Liver (tissue), 8 donors: ENCODE measurements at regions not wholly inside any gene's neighbourhood (a gene's known extent, or its start where the extent isn't known, plus 50 kb on each side); places are given as distances from the start of the nearest gene placed in this dataset.

Experiments
- DNase-seq: peaks from one replicate; pipeline ENCODE4 v3.0.0-alpha.2; 2017; ENCODE audit warnings: low spot score
- H3K27ac ChIP-seq, 2 donors: one replicate each; pipeline ENCODE4 v1.7.0; 2013; ENCODE audit warnings: inconsistent platforms in 2 of 2, low read length in 2 of 2, control low read depth in 1 of 2, low read depth in 1 of 2, mild to moderate bottlenecking in 1 of 2
- H3K27me3 ChIP-seq, 4 donors: one replicate each; pipeline versions ENCODE4 v1.6.1 to v1.7.0; 2013; ENCODE audit warnings: low read length in 3 of 4, inconsistent platforms in 1 of 4, mild to moderate bottlenecking in 1 of 4, moderate library complexity in 1 of 4; ENCODE audit not compliant: control insufficient read depth in 4 of 4, insufficient read depth in 4 of 4
- H3K36me3 ChIP-seq, 4 donors: one replicate each; pipeline versions ENCODE4 v1.6.1 to v1.7.0; 2013; ENCODE audit warnings: low read length in 3 of 4, mild to moderate bottlenecking in 3 of 4, low read depth in 1 of 4, moderate library complexity in 1 of 4; ENCODE audit not compliant: control insufficient read depth in 4 of 4, insufficient read depth in 3 of 4
- H3K4me1 ChIP-seq, 4 donors: one replicate each; pipeline versions ENCODE4 v1.6.1 to v1.7.0; 2013; ENCODE audit warnings: low read length in 3 of 4, mild to moderate bottlenecking in 3 of 4, moderate library complexity in 1 of 4; ENCODE audit not compliant: control insufficient read depth in 4 of 4, insufficient read depth in 4 of 4
- H3K4me3 ChIP-seq, 3 donors: one replicate each; pipeline versions ENCODE4 v1.6.1 to v1.7.0; 2013; ENCODE audit warnings: low read length in 3 of 3, control low read depth in 1 of 3, low read depth in 1 of 3, mild to moderate bottlenecking in 1 of 3
- H3K9ac ChIP-seq, 2 donors: one replicate each; pipeline ENCODE4 v1.7.0; 2013; ENCODE audit warnings: low read length in 2 of 2, mild to moderate bottlenecking in 2 of 2, moderate library complexity in 2 of 2, control low read depth in 1 of 2, low read depth in 1 of 2
- H3K9me3 ChIP-seq, 4 donors: one replicate each; pipeline versions ENCODE4 v1.6.1 to v1.7.0; 2013; ENCODE audit warnings: low read length in 3 of 4; ENCODE audit not compliant: control insufficient read depth in 4 of 4
- CTCF ChIP-seq: fragments of 150-350 bp; IDR thresholded peaks from 2 replicates; pipeline ENCODE4 v1.5.1; 2017; ENCODE audit warnings: improper control_type of control experiment, low read depth, low read length; ENCODE audit not compliant: missing input control
- EGR1 ChIP-seq, 2 donors: IDR thresholded peaks; 2 replicates each; pipeline ENCODE4 v1.6.1; 2016 to 2018; ENCODE audit warnings: antibody characterized with exemption in 2 of 2, low read depth in 2 of 2
- FOXA1 ChIP-seq: IDR thresholded peaks from 2 replicates; pipeline ENCODE4 v1.6.1; 2016; ENCODE audit warnings: antibody characterized with exemption
- FOXA2 ChIP-seq: IDR thresholded peaks from 2 replicates; pipeline ENCODE4 v1.6.1; 2016; ENCODE audit warnings: antibody characterized with exemption
- GABPA ChIP-seq, 2 donors: IDR thresholded peaks in 1 of 2; conservative IDR thresholded peaks in 1 of 2; 2 replicates each; pipeline ENCODE4 v1.6.1; 2016; ENCODE audit warnings: antibody characterized with exemption in 2 of 2, mild to moderate bottlenecking in 1 of 2, moderate library complexity in 1 of 2
- HNF4G ChIP-seq: IDR thresholded peaks from 2 replicates; pipeline ENCODE4 v1.6.1; 2016; ENCODE audit warnings: antibody characterized with exemption
- JUND ChIP-seq, 2 donors: IDR thresholded peaks; 2 replicates each; pipeline ENCODE4 v1.6.1; 2016; ENCODE audit warnings: antibody characterized with exemption in 2 of 2
- MAX ChIP-seq: IDR thresholded peaks from 2 replicates; pipeline ENCODE4 v1.6.1; 2016; ENCODE audit warnings: antibody characterized with exemption
- REST ChIP-seq: IDR thresholded peaks from 2 replicates; pipeline ENCODE4 v1.6.1; 2016; ENCODE audit warnings: antibody characterized with exemption, mild to moderate bottlenecking
- TAF1 ChIP-seq: conservative IDR thresholded peaks from 2 replicates; pipeline ENCODE4 v1.6.1; 2016; ENCODE audit warnings: antibody characterized with exemption, mild to moderate bottlenecking
- ZBTB33 ChIP-seq: IDR thresholded peaks from 2 replicates; pipeline ENCODE4 v1.6.1; 2016; ENCODE audit warnings: antibody characterized with exemption
- WGBS: extraction: QIAGEN DNeasy Blood & Tissue Kit; methylation state at CpG from one replicate; pipeline ENCODE4 v1.1.7; 2013; 5-methylcytosine and 5-hydroxymethylcytosine counted together
- TF ChIP-seq, protein P1 (sequence below): IDR thresholded peaks from 2 replicates; pipeline ENCODE4 v1.6.1; 2016; ENCODE audit warnings: antibody characterized with exemption
- donor health status: healthy.
- donor health status: healthy.
- donor health status: healthy.
- donor health status: healthy.
- donor health status: healthy.

DNA sequence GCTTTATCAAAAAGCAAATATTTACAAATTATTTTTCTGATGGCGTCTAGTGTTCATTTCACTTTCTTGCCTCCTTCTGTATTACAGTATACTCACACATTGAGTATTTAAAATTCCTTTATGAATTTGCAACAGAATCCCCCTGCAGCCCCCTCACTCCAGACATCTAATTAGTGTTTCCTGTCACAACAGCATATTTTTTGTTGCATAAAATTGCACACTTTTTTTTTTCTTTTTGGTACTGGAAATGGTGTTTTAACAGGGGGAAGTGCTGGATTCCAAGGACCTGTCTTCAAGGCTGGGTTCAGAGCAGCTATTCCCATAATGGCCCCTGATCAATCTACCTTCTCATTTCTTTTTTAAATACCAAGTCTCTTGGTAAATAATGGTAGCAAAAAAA is 184.3 kb upstream of the HMCN1 start (continued):
- no peak for TF ChIP-seq REST

DNA sequence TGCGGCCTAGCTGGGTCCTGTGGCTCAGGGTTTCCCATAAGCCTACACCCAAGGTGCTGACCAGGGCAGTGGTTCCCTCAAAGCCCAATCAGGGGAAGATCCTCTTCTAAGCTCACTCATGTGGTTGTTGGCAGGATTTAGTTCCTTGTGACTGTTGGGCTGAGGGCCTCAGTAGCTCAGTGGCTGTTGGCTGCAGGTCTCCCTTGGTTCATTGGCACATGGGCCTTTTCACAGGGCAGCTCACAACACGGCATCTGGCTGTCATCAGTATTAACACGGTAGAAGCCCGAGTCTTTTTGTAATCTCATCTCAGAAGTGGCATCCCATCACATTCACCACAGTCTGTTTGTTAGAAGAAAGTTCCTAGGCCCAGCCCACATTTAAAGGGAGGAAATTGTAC is 188.2 kb upstream of the HMCN1 start:
- no peaks in the 10 kb centered on the region for H3K27me3 ChIP-seq
- WGBS: 98% methylated on average over 4 of the region's 4 CpGs
- no peak overlapping the region for H3K9ac ChIP-seq
- H3K9me3 ChIP-seq: no peaks in the 10 kb centered on the region
- no peak for TF ChIP-seq FOXA2
- TF ChIP-seq GABPA (IDR thresholded peaks at IDR 0.05 in 1 of 2, conservative IDR thresholded peaks at IDR 0.05 in 1 of 2): no peak
- TF ChIP-seq, protein P1, sequence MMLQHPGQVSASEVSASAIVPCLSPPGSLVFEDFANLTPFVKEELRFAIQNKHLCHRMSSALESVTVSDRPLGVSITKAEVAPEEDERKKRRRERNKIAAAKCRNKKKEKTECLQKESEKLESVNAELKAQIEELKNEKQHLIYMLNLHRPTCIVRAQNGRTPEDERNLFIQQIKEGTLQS: no peak
- no peak for TF ChIP-seq CTCF
- no peak for TF ChIP-seq REST
- no peak for TF ChIP-seq ZBTB33
- no peak for TF ChIP-seq HNF4G
- TF ChIP-seq MAX: no peak
- no peak for TF ChIP-seq EGR1 (IDR thresholded peaks at IDR 0.05; ENCODE audit: low read depth in 2 of 2)
- no peak for TF ChIP-seq FOXA1
- no peak for TF ChIP-seq JUND (IDR thresholded peaks at IDR 0.05)
- TF ChIP-seq TAF1: no peak
- H3K36me3 ChIP-seq: no peaks in the 10 kb centered on the region
- no peaks in the 10 kb centered on the region for H3K4me1 ChIP-seq
- H3K4me3 ChIP-seq: no peak overlapping the region
- H3K27ac ChIP-seq: no peak overlapping the region
- DNase-seq: no peak
